RWPE1 (cell line): ENCODE measurements at regions not wholly inside any gene's neighbourhood (a gene's known extent, or its start where the extent isn't known, plus 50 kb on each side); places are given as distances from the start of the nearest gene placed in this dataset.

ENCODE experiments used
- CTCF ChIA-PET: fragments of 350-600 bp; sonication (Branson Sonifier 250); formaldehyde crosslinking; extraction: SDS; loops from one replicate; lab custom pipeline; 2021; lab: Yijun Ruan, JAX
- POLR2A ChIA-PET: fragments of 400-600 bp; formaldehyde crosslinking; extraction: SDS; loops from one replicate; lab custom pipeline; 2020; ENCODE audit warnings: antibody characterized with exemption; ENCODE audit not compliant: low non-redundant PET; lab: Yijun Ruan, JAX
- DNase-seq: peaks from one replicate; pipeline ENCODE4 v3.0.0; 2012; ENCODE audit warnings: low spot score
- H3K27ac ChIP-seq: fragments of 450-650 bp; 2 replicates; pipeline ENCODE4 v1.5.1; 2017
- CTCF ChIP-seq: fragments of 450-650 bp; conservative IDR thresholded peaks from 2 replicates; pipeline ENCODE4 v1.5.1; 2017; ENCODE audit warnings: low read depth, mild to moderate bottlenecking

DNA sequence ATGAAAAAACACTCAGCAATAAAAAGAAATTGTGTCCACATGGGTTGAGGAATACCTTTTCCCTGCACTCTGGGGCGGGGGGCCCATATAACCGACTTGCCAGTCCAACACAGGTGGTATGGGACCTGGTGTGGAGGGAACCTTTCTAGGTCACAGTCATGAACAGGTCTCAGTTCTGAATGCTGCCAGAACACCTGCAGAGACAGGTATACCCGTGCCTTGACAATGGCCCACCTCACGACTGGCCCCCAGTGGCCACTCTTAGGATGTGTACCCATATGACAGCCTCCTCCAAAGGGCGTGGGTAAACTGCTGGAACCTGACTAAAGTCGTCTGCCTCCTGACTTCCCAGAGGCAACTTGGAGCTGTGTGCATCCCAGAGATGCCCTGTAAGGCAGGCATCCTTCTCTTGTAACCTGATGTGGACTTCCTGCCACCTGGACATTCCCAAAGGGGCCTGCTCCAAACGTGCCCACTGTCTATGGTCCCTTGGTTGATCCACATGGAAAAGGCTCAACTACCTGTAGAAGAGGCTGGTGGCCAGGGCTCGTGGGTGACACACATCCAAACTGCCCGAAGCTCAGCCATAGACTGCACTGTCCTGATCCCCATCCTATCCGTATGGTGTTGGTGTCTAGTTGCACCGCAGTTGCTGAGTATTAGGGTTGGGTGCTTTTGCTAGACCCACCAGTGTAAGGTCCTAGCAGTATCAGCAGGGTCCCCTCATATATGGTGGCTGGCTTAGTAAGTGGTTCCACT lies 859.3 kb downstream of the BRD1 start:
- no peak overlapping the region for H3K27ac ChIP-seq
- ChIA-PET POLR2A (no interaction called here), CTCF (interaction anchor here (0.6 kb wide), 1 partner anchor 94 kb away, joined by 3 read pairs; no protein-coding TSS in a partner anchor)
- TF ChIP-seq CTCF: no peak
- DNase-seq: no peak

DNA sequence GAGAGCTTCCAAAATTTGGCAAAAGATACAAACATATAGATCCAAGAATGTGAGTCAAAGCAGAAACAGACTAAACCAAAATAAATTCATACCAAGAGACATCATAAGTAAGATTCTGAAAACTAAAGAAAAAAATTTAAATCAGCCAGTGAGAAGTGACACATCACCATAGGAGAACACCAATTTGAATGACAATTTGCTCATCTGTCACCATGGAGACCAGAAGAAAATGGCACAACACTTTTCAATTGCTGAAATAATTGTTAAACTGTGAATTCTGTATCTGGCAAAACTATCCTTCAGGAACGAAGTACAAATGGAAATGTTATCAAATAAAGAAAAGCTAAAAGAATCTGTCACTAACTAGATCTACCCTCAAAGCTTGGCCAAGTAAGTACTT lies 864.3 kb downstream of the BRD1 start:
- DNase-seq: no peak
- no peak for TF ChIP-seq CTCF
- CTCF ChIA-PET: no interaction called here
- H3K27ac ChIP-seq: no peak overlapping the region
- POLR2A ChIA-PET: no interaction called here

GRCh38 chr22:48961705-48962104 lies 866.0 kb downstream of the BRD1 start:
- H3K27ac ChIP-seq: no peak overlapping the region
- ChIA-PET POLR2A (no interaction called here), CTCF (no interaction called here)
- DNase-seq: no peak
- no peak for TF ChIP-seq CTCF

DNA sequence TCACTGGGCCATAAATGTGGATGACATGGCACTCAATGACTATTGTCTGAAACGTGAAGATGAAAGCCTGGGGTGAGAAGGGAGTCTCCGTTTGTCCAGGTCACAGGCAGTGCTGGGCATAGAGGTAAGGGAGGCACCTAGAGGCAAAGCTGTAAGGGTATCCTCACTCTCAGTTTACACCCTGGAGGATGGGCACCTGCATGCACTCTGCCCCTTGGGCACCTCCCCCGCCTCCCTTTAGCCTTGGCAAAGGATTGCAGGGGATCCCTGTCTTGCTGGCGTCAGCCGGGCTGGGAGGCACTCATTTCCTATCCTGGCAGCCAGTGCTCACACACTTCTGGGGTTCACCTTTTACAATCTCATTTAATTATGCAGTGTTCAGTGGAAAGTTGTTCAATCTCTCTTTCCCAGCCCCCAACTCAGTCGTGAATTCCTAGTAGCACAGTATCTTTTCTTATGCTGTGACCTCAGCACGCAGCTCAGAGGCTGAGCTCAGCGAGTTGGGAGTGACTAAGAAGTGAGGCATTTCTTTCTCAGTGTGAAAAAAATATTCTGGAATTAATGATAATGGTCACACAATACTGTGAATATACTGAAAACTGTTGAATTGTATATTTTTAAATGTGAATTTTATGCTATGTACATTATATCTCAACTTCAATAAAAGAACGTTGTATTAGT lies 866.6 kb downstream of the BRD1 start:
- ChIA-PET CTCF (no interaction called here), POLR2A (no interaction called here)
- DNase-seq: no peak
- no peak overlapping the region for H3K27ac ChIP-seq
- no peak for TF ChIP-seq CTCF

GRCh38 chr22:48960576-48960975 lies 867.1 kb downstream of the BRD1 start:
- ChIA-PET CTCF (no interaction called here), POLR2A (no interaction called here)
- no peak overlapping the region for H3K27ac ChIP-seq
- TF ChIP-seq CTCF: no peak
- no peak for DNase-seq

- ChIA-PET CTCF (no interaction called here), POLR2A (no interaction called here)
- DNase-seq: no peak
- TF ChIP-seq CTCF: no peak
- no peak overlapping the region for H3K27ac ChIP-seq
These were observed 868.2 kb downstream of the BRD1 start for GRCh38 chr22:48959496-48959895.
